ENCODE measurements at regions not wholly inside any gene's neighbourhood (a gene's known extent, or its start where the extent isn't known, plus 50 kb on each side); places are given as distances from the start of the nearest gene placed in this dataset.

DNA sequence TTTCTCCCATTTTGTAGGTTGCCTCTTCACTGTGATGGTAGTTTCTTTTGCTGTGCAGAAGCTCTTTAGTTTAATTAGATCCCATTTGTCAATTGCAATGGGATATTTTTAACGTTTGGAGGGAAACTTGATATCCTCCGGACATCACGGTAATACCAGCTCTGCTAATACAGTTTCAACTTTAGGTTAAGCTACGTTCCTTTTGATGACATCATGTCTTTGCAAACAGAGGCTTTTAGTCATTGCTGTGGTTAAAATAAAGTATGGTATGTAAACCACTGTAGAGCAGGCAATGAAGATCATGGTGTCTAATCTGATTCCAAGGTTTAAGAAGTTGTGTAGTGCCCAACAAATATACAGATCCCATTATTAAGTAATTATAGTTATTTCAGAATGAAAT is 168.0 kb upstream of the CHD6 start:
- TF ChIP-seq, protein P1, sequence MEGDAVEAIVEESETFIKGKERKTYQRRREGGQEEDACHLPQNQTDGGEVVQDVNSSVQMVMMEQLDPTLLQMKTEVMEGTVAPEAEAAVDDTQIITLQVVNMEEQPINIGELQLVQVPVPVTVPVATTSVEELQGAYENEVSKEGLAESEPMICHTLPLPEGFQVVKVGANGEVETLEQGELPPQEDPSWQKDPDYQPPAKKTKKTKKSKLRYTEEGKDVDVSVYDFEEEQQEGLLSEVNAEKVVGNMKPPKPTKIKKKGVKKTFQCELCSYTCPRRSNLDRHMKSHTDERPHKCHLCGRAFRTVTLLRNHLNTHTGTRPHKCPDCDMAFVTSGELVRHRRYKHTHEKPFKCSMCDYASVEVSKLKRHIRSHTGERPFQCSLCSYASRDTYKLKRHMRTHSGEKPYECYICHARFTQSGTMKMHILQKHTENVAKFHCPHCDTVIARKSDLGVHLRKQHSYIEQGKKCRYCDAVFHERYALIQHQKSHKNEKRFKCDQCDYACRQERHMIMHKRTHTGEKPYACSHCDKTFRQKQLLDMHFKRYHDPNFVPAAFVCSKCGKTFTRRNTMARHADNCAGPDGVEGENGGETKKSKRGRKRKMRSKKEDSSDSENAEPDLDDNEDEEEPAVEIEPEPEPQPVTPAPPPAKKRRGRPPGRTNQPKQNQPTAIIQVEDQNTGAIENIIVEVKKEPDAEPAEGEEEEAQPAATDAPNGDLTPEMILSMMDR (IDR thresholded peaks at IDR 0.05), result no peak
- TF ChIP-seq, protein P2, sequence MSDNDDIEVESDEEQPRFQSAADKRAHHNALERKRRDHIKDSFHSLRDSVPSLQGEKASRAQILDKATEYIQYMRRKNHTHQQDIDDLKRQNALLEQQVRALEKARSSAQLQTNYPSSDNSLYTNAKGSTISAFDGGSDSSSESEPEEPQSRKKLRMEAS (CRISPR knock-in tag; IDR thresholded peaks at IDR 0.05), result no peak
- TF ChIP-seq ATF1 (CRISPR knock-in tag; IDR thresholded peaks at IDR 0.05), result no peak
- no peak for TF ChIP-seq ETV6 (CRISPR knock-in tag; IDR thresholded peaks at IDR 0.05)
- TF ChIP-seq JUN (CRISPR knock-in tag; IDR thresholded peaks at IDR 0.05), result no peak
- no peak for TF ChIP-seq ZNF121 (CRISPR knock-in tag; IDR thresholded peaks at IDR 0.05)
- TF ChIP-seq, protein P3, sequence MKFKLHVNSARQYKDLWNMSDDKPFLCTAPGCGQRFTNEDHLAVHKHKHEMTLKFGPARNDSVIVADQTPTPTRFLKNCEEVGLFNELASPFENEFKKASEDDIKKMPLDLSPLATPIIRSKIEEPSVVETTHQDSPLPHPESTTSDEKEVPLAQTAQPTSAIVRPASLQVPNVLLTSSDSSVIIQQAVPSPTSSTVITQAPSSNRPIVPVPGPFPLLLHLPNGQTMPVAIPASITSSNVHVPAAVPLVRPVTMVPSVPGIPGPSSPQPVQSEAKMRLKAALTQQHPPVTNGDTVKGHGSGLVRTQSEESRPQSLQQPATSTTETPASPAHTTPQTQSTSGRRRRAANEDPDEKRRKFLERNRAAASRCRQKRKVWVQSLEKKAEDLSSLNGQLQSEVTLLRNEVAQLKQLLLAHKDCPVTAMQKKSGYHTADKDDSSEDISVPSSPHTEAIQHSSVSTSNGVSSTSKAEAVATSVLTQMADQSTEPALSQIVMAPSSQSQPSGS (CRISPR knock-in tag; IDR thresholded peaks at IDR 0.05; ENCODE audit: borderline replicate concordance, low read depth), result no peak
- no peak for TF ChIP-seq TEAD4 (CRISPR knock-in tag; IDR thresholded peaks at IDR 0.05)
- TF ChIP-seq, protein P4, sequence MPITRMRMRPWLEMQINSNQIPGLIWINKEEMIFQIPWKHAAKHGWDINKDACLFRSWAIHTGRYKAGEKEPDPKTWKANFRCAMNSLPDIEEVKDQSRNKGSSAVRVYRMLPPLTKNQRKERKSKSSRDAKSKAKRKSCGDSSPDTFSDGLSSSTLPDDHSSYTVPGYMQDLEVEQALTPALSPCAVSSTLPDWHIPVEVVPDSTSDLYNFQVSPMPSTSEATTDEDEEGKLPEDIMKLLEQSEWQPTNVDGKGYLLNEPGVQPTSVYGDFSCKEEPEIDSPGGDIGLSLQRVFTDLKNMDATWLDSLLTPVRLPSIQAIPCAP (CRISPR knock-in tag; IDR thresholded peaks at IDR 0.05), result no peak
- TF ChIP-seq NR1H2 (CRISPR knock-in tag; IDR thresholded peaks at IDR 0.05), result no peak
